ENCODE measurements at regions not wholly inside any gene's neighbourhood (a gene's known extent, or its start where the extent isn't known, plus 50 kb on each side); places are given as distances from the start of the nearest gene placed in this dataset.

- H4K20me1 ChIP-seq (ENCODE audit: insufficient read depth) = no peaks in the 10 kb centered on the region
- no peak overlapping the region for H3K27ac ChIP-seq (ENCODE audit: low read depth, low read length)
- peaks cover 0 to 13% of the 10 kb centered on the region in 2 experiments; a peak in 2 of 4 replicates for H3K9me3 ChIP-seq (ENCODE audit: control insufficient read depth in 1 of 2, insufficient read depth in 1 of 2, low read depth in 1 of 2, low read length in 2 of 2)
- H3K9me2 ChIP-seq (ENCODE audit: insufficient read depth) = no peaks in the 10 kb centered on the region
- intact Hi-C loops (cut with micrococcal nuclease) = no loop called here
- H2AFZ ChIP-seq (ENCODE audit: low read depth, low read length, poor library complexity, severe bottlenecking) = no peak overlapping the region
- BruUV-seq (replicated peaks) = no TSS peak
- no peaks in the 10 kb centered on the region for H3K79me2 ChIP-seq (ENCODE audit: insufficient read depth, low read length)
- H3K9ac ChIP-seq (ENCODE audit: low read length) = no peak overlapping the region
- POLR2A ChIA-PET = no interaction called here
- H3K4me3 ChIP-seq (replicated peaks in 1 of 2; ENCODE audit: low read depth in 1 of 2, low read length in 2 of 2) = no peak overlapping the region
- ATAC-seq = no peak
- CTCF ChIA-PET = no interaction called here
- H3K4me1 ChIP-seq (ENCODE audit: control insufficient read depth in 1 of 2, insufficient read depth in 2 of 2, low read length in 2 of 2) = no peaks in the 10 kb centered on the region
- TF ChIP-seq EZH2 (IDR thresholded peaks at IDR 0.05) = no peak
- no peak for DNase-seq (ENCODE audit: low read depth, low spot score)
- H3K4me2 ChIP-seq (ENCODE audit: low read length) = no peak overlapping the region
- no peaks in the 10 kb centered on the region; a peak in 1 of 4 replicates for H3K36me3 ChIP-seq (ENCODE audit: control insufficient read depth in 1 of 2, insufficient read depth in 2 of 2, low read length in 2 of 2)
- RAD21 ChIA-PET (ENCODE audit: low non-redundant PET in 1 of 2, low total read pairs in 2 of 2, uncharacterized antibody in 2 of 2, unreplicated experiment in 2 of 2) = no interaction called here
- H3K27me3 ChIP-seq (ENCODE audit: insufficient read depth, low read length) = no peaks in the 10 kb centered on the region
Observed at GRCh38 chr16:35414563-35414962, 1955.2 kb downstream of the TP53TG3F start.

GRCh38 chr16:35425270-35425669, 1965.9 kb downstream of the TP53TG3F start:
- Histone ChIP-seq H4K20me1 (ENCODE audit: insufficient read depth) (no peaks in the 10 kb centered on the region), H3K27ac (ENCODE audit: low read depth, low read length) (no peak overlapping the region), H3K79me2 (ENCODE audit: insufficient read depth, low read length) (no peaks in the 10 kb centered on the region), H3K4me1 (ENCODE audit: control insufficient read depth in 1 of 2, insufficient read depth in 2 of 2, low read length in 2 of 2) (no peaks in the 10 kb centered on the region), H3K4me2 (ENCODE audit: low read length) (no peak overlapping the region), H3K9ac (ENCODE audit: low read length) (no peak overlapping the region), H3K9me2 (ENCODE audit: insufficient read depth) (no peaks in the 10 kb centered on the region), H3K4me3 (replicated peaks in 1 of 2; ENCODE audit: low read depth in 1 of 2, low read length in 2 of 2) (no peak overlapping the region), H3K27me3 (ENCODE audit: insufficient read depth, low read length) (no peaks in the 10 kb centered on the region), H3K9me3 (ENCODE audit: control insufficient read depth in 1 of 2, insufficient read depth in 1 of 2, low read depth in 1 of 2, low read length in 2 of 2) (peaks cover 5 to 21% of the 10 kb centered on the region in 2 experiments; a peak in 2 of 4 replicates), H2AFZ (ENCODE audit: low read depth, low read length, poor library complexity, severe bottlenecking) (no peak overlapping the region), H3K36me3 (ENCODE audit: control insufficient read depth in 1 of 2, insufficient read depth in 2 of 2, low read length in 2 of 2) (no peaks in the 10 kb centered on the region)
- POLR2A ChIA-PET = no interaction called here
- CTCF ChIA-PET = no interaction called here
- RAD21 ChIA-PET (ENCODE audit: low non-redundant PET in 1 of 2, low total read pairs in 2 of 2, uncharacterized antibody in 2 of 2, unreplicated experiment in 2 of 2) = no interaction called here
- TF ChIP-seq ATF3 (IDR thresholded peaks at IDR 0.05) (no peak), POLR2A (IDR thresholded peaks at IDR 0.05; ENCODE audit: borderline replicate concordance, extremely low read depth, insufficient read depth, insufficient read length) (no peak), ELF1 (IDR thresholded peaks at IDR 0.05; ENCODE audit: borderline replicate concordance, low read depth) (no peak), ZFX (IDR thresholded peaks at IDR 0.05) (no peak), POLR2AphosphoS5 (IDR thresholded peaks at IDR 0.05; ENCODE audit: low read depth, low read length) (no peak)
- intact Hi-C loops (cut with micrococcal nuclease) = no loop called here
- DNase-seq (ENCODE audit: low read depth, low spot score) (no peak), ATAC-seq (no peak)
- no TSS peak for BruUV-seq (replicated peaks)

Measured in HCT116 (cell line).